ENCODE measurements at regions not wholly inside any gene's neighbourhood (a gene's known extent, or its start where the extent isn't known, plus 50 kb on each side); places are given as distances from the start of the nearest gene placed in this dataset.

DNA sequence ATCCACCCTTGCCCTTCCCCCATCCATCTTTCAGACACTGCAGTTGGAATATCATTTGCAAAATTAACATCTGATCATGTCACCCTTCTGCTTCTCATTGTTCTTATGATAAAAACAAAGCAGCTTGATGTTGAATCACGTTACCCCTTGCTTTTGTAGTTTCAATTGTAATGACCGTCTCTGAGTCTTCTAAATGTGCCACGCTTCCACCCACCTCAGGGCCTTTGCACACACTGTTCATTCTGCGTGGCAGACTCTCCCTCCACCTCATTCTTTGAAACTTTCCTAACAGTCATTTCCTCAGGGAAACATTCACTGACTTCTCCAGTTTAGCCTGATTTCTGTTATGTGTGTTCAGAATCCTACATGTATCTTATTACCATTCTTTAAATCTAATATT lies 143.6 kb upstream of the LMO4 start:
- no peak for TF ChIP-seq TCF12 (IDR thresholded peaks at IDR 0.05; ENCODE audit: low read depth)
- TF ChIP-seq TAF1 (IDR thresholded peaks at IDR 0.05; ENCODE audit: low read depth) = no peak
- no peak for TF ChIP-seq EGR1 (IDR thresholded peaks at IDR 0.05)
- TF ChIP-seq YY1 (IDR thresholded peaks at IDR 0.05; ENCODE audit: low read depth) = no peak
- TF ChIP-seq CREB1 (IDR thresholded peaks at IDR 0.05; ENCODE audit: low read depth) = no peak
- TF ChIP-seq, protein P1, sequence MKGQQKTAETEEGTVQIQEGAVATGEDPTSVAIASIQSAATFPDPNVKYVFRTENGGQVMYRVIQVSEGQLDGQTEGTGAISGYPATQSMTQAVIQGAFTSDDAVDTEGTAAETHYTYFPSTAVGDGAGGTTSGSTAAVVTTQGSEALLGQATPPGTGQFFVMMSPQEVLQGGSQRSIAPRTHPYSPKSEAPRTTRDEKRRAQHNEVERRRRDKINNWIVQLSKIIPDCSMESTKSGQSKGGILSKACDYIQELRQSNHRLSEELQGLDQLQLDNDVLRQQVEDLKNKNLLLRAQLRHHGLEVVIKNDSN (IDR thresholded peaks at IDR 0.05) = no peak
- no peak for TF ChIP-seq RAD21 (IDR thresholded peaks at IDR 0.05; ENCODE audit: low read depth)
- TF ChIP-seq, protein P2, sequence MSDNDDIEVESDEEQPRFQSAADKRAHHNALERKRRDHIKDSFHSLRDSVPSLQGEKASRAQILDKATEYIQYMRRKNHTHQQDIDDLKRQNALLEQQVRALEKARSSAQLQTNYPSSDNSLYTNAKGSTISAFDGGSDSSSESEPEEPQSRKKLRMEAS (IDR thresholded peaks at IDR 0.05) = no peak
- no peak for TF ChIP-seq TEAD4 (IDR thresholded peaks at IDR 0.05)
- no peak for TF ChIP-seq EP300 (IDR thresholded peaks at IDR 0.05; ENCODE audit: borderline replicate concordance)
- TF ChIP-seq NFIC (IDR thresholded peaks at IDR 0.05) = no peak
- TF ChIP-seq CEBPB (IDR thresholded peaks at IDR 0.05) = no peak
- no peak for TF ChIP-seq ZBTB7A (IDR thresholded peaks at IDR 0.05; ENCODE audit: low read depth)
- no peak for TF ChIP-seq FOXM1 (IDR thresholded peaks at IDR 0.05; ENCODE audit: borderline replicate concordance, low read depth)
- TF ChIP-seq, protein P3, sequence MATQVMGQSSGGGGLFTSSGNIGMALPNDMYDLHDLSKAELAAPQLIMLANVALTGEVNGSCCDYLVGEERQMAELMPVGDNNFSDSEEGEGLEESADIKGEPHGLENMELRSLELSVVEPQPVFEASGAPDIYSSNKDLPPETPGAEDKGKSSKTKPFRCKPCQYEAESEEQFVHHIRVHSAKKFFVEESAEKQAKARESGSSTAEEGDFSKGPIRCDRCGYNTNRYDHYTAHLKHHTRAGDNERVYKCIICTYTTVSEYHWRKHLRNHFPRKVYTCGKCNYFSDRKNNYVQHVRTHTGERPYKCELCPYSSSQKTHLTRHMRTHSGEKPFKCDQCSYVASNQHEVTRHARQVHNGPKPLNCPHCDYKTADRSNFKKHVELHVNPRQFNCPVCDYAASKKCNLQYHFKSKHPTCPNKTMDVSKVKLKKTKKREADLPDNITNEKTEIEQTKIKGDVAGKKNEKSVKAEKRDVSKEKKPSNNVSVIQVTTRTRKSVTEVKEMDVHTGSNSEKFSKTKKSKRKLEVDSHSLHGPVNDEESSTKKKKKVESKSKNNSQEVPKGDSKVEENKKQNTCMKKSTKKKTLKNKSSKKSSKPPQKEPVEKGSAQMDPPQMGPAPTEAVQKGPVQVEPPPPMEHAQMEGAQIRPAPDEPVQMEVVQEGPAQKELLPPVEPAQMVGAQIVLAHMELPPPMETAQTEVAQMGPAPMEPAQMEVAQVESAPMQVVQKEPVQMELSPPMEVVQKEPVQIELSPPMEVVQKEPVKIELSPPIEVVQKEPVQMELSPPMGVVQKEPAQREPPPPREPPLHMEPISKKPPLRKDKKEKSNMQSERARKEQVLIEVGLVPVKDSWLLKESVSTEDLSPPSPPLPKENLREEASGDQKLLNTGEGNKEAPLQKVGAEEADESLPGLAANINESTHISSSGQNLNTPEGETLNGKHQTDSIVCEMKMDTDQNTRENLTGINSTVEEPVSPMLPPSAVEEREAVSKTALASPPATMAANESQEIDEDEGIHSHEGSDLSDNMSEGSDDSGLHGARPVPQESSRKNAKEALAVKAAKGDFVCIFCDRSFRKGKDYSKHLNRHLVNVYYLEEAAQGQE (IDR thresholded peaks at IDR 0.05; ENCODE audit: low read depth) = no peak

DNA sequence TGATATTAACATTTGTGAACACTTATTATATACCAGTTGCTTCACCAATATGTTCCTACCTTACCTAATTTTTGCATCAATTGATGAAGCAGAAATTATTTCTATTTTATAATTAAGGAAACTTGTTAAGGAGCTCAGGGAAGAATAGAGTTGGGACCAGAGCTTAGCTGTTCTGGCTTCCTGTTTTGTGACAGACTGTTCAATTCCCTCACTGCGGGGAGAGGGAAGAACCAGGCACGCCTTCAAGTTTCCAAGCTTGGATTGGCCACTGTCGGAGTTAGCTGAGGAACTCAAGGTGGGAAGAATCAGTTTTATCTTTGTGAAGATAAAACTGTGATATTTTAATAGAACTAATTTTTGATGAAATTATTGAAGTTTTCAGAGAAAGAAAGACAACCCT lies 142.3 kb upstream of the LMO4 start:
- TF ChIP-seq FOXM1 (IDR thresholded peaks at IDR 0.05; ENCODE audit: borderline replicate concordance, low read depth) (no peak), CREB1 (IDR thresholded peaks at IDR 0.05; ENCODE audit: low read depth) (no peak)

DNA sequence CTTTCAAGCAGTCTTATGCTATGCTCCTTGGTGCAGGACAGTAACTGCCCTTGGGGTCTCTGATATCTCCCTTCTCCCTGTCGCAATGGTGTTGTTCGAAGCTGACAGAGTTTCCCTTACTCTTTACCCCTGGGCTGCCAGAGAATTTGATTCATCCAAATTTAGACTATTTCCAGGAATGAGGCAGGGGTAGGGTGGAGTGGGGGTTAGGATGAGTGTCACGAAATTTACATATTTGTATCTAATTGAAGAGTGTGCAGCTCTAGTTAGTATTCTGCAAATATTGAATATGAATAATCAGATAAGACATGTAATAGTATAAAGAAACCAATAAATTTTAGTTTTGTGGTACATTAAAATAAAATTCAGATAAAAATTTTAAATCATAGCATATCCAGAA lies 140.0 kb upstream of the LMO4 start:
- TF ChIP-seq YY1 (IDR thresholded peaks at IDR 0.05; ENCODE audit: low read depth) = no peak
- TF ChIP-seq EP300 (IDR thresholded peaks at IDR 0.05; ENCODE audit: borderline replicate concordance) = no peak
- TF ChIP-seq TEAD4 (IDR thresholded peaks at IDR 0.05) = no peak
- TF ChIP-seq, protein P1 (IDR thresholded peaks at IDR 0.05) = no peak
- TF ChIP-seq, protein P3 (IDR thresholded peaks at IDR 0.05; ENCODE audit: low read depth) = no peak
- TF ChIP-seq, protein P2 (IDR thresholded peaks at IDR 0.05) = no peak
- no peak for TF ChIP-seq TAF1 (IDR thresholded peaks at IDR 0.05; ENCODE audit: low read depth)
- TF ChIP-seq NFIC (IDR thresholded peaks at IDR 0.05) = no peak
- no peak for TF ChIP-seq FOXM1 (IDR thresholded peaks at IDR 0.05; ENCODE audit: borderline replicate concordance, low read depth)
- TF ChIP-seq EGR1 (IDR thresholded peaks at IDR 0.05) = no peak
- TF ChIP-seq TCF12 (IDR thresholded peaks at IDR 0.05; ENCODE audit: low read depth) = no peak
- TF ChIP-seq ZBTB7A (IDR thresholded peaks at IDR 0.05; ENCODE audit: low read depth) = no peak
- no peak for TF ChIP-seq CREB1 (IDR thresholded peaks at IDR 0.05; ENCODE audit: low read depth)
- no peak for TF ChIP-seq CEBPB (IDR thresholded peaks at IDR 0.05)
- no peak for TF ChIP-seq RAD21 (IDR thresholded peaks at IDR 0.05; ENCODE audit: low read depth)

DNA sequence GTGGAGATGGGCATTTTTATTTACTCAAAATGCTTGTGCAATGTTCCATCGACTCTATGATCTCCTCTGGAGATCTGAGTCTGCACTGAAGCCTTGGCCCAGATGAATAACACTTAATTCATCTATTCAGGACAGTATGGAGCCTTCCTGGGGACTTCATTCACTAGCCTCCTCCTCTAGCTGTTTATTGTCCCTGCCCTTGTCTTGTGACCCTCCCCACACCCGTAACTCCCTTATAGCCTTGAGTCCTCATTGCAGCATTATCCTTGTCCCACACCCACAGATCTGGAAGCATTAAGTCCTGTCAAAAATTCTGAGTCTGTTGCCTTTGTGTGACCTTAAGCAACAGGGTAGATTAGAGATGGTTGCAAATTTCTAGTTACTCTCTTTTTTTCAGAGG lies 138.3 kb upstream of the LMO4 start:
- no peak for TF ChIP-seq ZBTB7A (IDR thresholded peaks at IDR 0.05; ENCODE audit: low read depth)
- TF ChIP-seq, protein P2 (IDR thresholded peaks at IDR 0.05) = no peak
- TF ChIP-seq, protein P3 (IDR thresholded peaks at IDR 0.05; ENCODE audit: low read depth) = no peak
- TF ChIP-seq YY1 (IDR thresholded peaks at IDR 0.05; ENCODE audit: low read depth) = no peak
- TF ChIP-seq RAD21 (IDR thresholded peaks at IDR 0.05; ENCODE audit: low read depth) = no peak
- TF ChIP-seq NFIC (IDR thresholded peaks at IDR 0.05) = no peak

DNA sequence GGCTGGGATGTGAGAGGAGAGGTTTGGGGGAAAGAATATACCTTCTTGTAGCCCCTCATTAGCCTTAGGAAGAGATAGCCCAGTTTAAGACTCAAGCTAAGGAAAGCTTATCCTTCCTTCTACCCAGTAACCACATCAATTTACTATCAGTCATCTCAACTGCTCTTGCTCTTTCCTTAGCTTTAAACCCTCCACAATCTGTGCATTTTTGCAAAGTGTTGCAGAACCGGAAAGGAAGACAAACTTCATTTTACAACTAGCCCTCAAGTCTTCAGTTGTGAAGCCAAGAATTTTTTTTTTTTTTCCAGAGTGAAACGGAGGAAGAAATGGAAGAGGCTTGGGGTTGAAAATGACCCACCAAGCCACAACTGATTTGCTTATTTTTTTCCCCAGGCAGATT lies 137.0 kb upstream of the LMO4 start:
- TF ChIP-seq YY1 (IDR thresholded peaks at IDR 0.05; ENCODE audit: low read depth) (no peak), ZBTB7A (IDR thresholded peaks at IDR 0.05; ENCODE audit: low read depth) (no peak), TEAD4 (IDR thresholded peaks at IDR 0.05) (no peak), CEBPB (IDR thresholded peaks at IDR 0.05) (no peak), CREB1 (IDR thresholded peaks at IDR 0.05; ENCODE audit: low read depth) (no peak), TAF1 (IDR thresholded peaks at IDR 0.05; ENCODE audit: low read depth) (no peak), EGR1 (IDR thresholded peaks at IDR 0.05) (no peak)
- TF ChIP-seq, protein P3 (IDR thresholded peaks at IDR 0.05; ENCODE audit: low read depth) = no peak
- TF ChIP-seq, protein P2 (IDR thresholded peaks at IDR 0.05) = no peak
- TF ChIP-seq, protein P1 (IDR thresholded peaks at IDR 0.05) = no peak
